MM.1S (cell line): ENCODE measurements at regions not wholly inside any gene's neighbourhood (a gene's known extent, or its start where the extent isn't known, plus 50 kb on each side); places are given as distances from the start of the nearest gene placed in this dataset.

Source experiments
- DNase-seq: peaks from one replicate; pipeline ENCODE4 v3.0.0-alpha.2; 2015
- H2AFZ ChIP-seq: fragments of 300-600 bp; sonication (generic); 2 replicates; pipeline ENCODE4 v1.6.0; 2016; ENCODE audit warnings: antibody characterized with exemption, low read length
- H3F3A ChIP-seq: fragments of 300-600 bp; sonication (generic); 2 replicates; pipeline ENCODE4 v1.6.1; 2016; ENCODE audit warnings: mild to moderate bottlenecking, antibody characterized with exemption, low read length, moderate library complexity, mixed read lengths; ENCODE audit not compliant: insufficient read depth
- H3K27ac ChIP-seq: fragments of 300-600 bp; sonication (generic); 2 replicates; pipeline ENCODE4 v1.5.1; 2016; ENCODE audit warnings: mild to moderate bottlenecking, low read length
- H3K27me3 ChIP-seq: fragments of 300-600 bp; sonication (generic); replicated peaks from 2 replicates; pipeline ENCODE4 v1.6.0; 2016; ENCODE audit warnings: low read length; ENCODE audit not compliant: insufficient read depth
- H3K36me3 ChIP-seq: fragments of 300-600 bp; sonication (generic); replicated peaks from 2 replicates; pipeline ENCODE4 v1.6.1; 2016; ENCODE audit warnings: mild to moderate bottlenecking, low read length, mixed read lengths; ENCODE audit not compliant: insufficient read depth
- H3K4me1 ChIP-seq: fragments of 300-600 bp; sonication (generic); 2 replicates; pipeline ENCODE4 v1.6.1; 2016; ENCODE audit warnings: low read length, mixed read lengths
- H3K4me2 ChIP-seq: fragments of 300-600 bp; sonication (generic); 2 replicates; pipeline ENCODE4 v1.6.0; 2016; ENCODE audit warnings: low read depth, low read length
- H3K4me3 ChIP-seq: fragments of 300-600 bp; sonication (generic); 2 replicates; pipeline ENCODE4 v1.5.1; 2016; ENCODE audit warnings: low read length, mixed read lengths
- H3K79me2 ChIP-seq: fragments of 300-600 bp; sonication (generic); 2 replicates; pipeline ENCODE4 v1.6.1; 2016; ENCODE audit warnings: mixed run types, low read length, mixed read lengths
- H3K9ac ChIP-seq: fragments of 300-600 bp; sonication (generic); 2 replicates; pipeline ENCODE4 v1.6.1; 2016; ENCODE audit warnings: low read length, mixed read lengths
- H3K9me2 ChIP-seq: fragments of 300-600 bp; sonication (generic); replicated peaks from 2 replicates; pipeline ENCODE4 v1.6.1; 2016; ENCODE audit warnings: mild to moderate bottlenecking, low read length, mixed read lengths; ENCODE audit not compliant: insufficient read depth
- H3K9me3 ChIP-seq: fragments of 300-600 bp; sonication (generic); replicated peaks from 2 replicates; pipeline ENCODE4 v1.6.1; 2016; ENCODE audit warnings: mild to moderate bottlenecking, low read length, mixed read lengths; ENCODE audit not compliant: insufficient read depth
- H4K20me1 ChIP-seq: fragments of 300-600 bp; sonication (generic); 2 replicates; pipeline ENCODE4 v1.6.1; 2016; ENCODE audit warnings: mild to moderate bottlenecking, low read length, moderate library complexity, mixed read lengths; ENCODE audit not compliant: insufficient read depth
- EZH2 ChIP-seq: fragments of 300-600 bp; sonication (generic); optimal IDR thresholded peaks from 2 replicates; pipeline ENCODE3; 2017; ENCODE audit warnings: low read depth, mild to moderate bottlenecking, antibody characterized with exemption, low read length, mixed read lengths
- EZH2phosphoT487 ChIP-seq: fragments of 300-600 bp; sonication (generic); IDR thresholded peaks from 2 replicates; pipeline ENCODE4 v1.6.1; 2018; ENCODE audit warnings: antibody characterized with exemption, low read length
- TF ChIP-seq, protein P1 (sequence below): fragments of 300-600 bp; sonication (generic); IDR thresholded peaks from 2 replicates; pipeline ENCODE4 v1.5.1; 2016; ENCODE audit warnings: antibody characterized with exemption, low read length, mixed read lengths

- H3K4me3 ChIP-seq: no peak overlapping the region
- no peaks in the 10 kb centered on the region for H3K9me2 ChIP-seq
- H4K20me1 ChIP-seq: no peaks in the 10 kb centered on the region
- no peak overlapping the region for H3K9ac ChIP-seq
- no peaks in the 10 kb centered on the region for H3K4me1 ChIP-seq
- H3K4me2 ChIP-seq: no peak overlapping the region
- no peaks in the 10 kb centered on the region for H3K79me2 ChIP-seq
- no peaks in the 10 kb centered on the region for H3K27me3 ChIP-seq
- H3K9me3 ChIP-seq: no peaks in the 10 kb centered on the region
- no peaks in the 10 kb centered on the region for H3K36me3 ChIP-seq
- no peak for DNase-seq
- no peaks in the 10 kb centered on the region for H3F3A ChIP-seq
- H3K27ac ChIP-seq: no peak overlapping the region
- no peak for TF ChIP-seq EZH2phosphoT487
- TF ChIP-seq EZH2: no peak
- TF ChIP-seq, protein P1, sequence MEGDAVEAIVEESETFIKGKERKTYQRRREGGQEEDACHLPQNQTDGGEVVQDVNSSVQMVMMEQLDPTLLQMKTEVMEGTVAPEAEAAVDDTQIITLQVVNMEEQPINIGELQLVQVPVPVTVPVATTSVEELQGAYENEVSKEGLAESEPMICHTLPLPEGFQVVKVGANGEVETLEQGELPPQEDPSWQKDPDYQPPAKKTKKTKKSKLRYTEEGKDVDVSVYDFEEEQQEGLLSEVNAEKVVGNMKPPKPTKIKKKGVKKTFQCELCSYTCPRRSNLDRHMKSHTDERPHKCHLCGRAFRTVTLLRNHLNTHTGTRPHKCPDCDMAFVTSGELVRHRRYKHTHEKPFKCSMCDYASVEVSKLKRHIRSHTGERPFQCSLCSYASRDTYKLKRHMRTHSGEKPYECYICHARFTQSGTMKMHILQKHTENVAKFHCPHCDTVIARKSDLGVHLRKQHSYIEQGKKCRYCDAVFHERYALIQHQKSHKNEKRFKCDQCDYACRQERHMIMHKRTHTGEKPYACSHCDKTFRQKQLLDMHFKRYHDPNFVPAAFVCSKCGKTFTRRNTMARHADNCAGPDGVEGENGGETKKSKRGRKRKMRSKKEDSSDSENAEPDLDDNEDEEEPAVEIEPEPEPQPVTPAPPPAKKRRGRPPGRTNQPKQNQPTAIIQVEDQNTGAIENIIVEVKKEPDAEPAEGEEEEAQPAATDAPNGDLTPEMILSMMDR: no peak
- no peak overlapping the region for H2AFZ ChIP-seq
Observed at GRCh38 chr17:37841232-37841631, 83.0 kb upstream of the TBC1D3K start.

GRCh38 chr17:37840576-37840975 is 83.6 kb upstream of the TBC1D3K start:
- Histone ChIP-seq H2AFZ (no peak overlapping the region), H3K79me2 (no peaks in the 10 kb centered on the region), H3F3A (no peaks in the 10 kb centered on the region), H3K27ac (no peak overlapping the region), H3K4me2 (no peak overlapping the region), H4K20me1 (no peaks in the 10 kb centered on the region), H3K4me3 (no peak overlapping the region), H3K36me3 (no peaks in the 10 kb centered on the region), H3K4me1 (no peaks in the 10 kb centered on the region), H3K27me3 (no peaks in the 10 kb centered on the region), H3K9me2 (no peaks in the 10 kb centered on the region), H3K9me3 (no peaks in the 10 kb centered on the region), H3K9ac (no peak overlapping the region)
- no peak for TF ChIP-seq EZH2phosphoT487
- TF ChIP-seq, protein P1: no peak
- TF ChIP-seq EZH2: no peak
- no peak for DNase-seq

GRCh38 chr17:37839196-37839978 is 84.8 kb upstream of the TBC1D3K start:
- Histone ChIP-seq H4K20me1 (no peaks in the 10 kb centered on the region), H3F3A (no peaks in the 10 kb centered on the region), H3K9ac (no peak overlapping the region), H2AFZ (no peak overlapping the region), H3K9me3 (no peaks in the 10 kb centered on the region), H3K27me3 (no peaks in the 10 kb centered on the region), H3K9me2 (no peaks in the 10 kb centered on the region), H3K4me2 (no peak overlapping the region), H3K4me1 (no peaks in the 10 kb centered on the region), H3K27ac (no peak overlapping the region), H3K79me2 (no peaks in the 10 kb centered on the region), H3K36me3 (no peaks in the 10 kb centered on the region), H3K4me3 (no peak overlapping the region)
- no peak for DNase-seq
- no peak for TF ChIP-seq EZH2
- TF ChIP-seq EZH2phosphoT487: no peak
- TF ChIP-seq, protein P1: no peak
